ENCODE measurements at regions not wholly inside any gene's neighbourhood (a gene's known extent, or its start where the extent isn't known, plus 50 kb on each side); places are given as distances from the start of the nearest gene placed in this dataset.

GRCh38 chrX:118167361-118167760, 50.8 kb upstream of the KLHL13 start:
- no peaks in the 10 kb centered on the region for H3K9me3 ChIP-seq (replicated peaks)
- no peaks in the 10 kb centered on the region for H3K27me3 ChIP-seq
- H3K36me3 ChIP-seq, result no peaks in the 10 kb centered on the region
- no peaks in the 10 kb centered on the region for H3K4me1 ChIP-seq
- DNase-seq, result no peak
- no peak overlapping the region for H3K27ac ChIP-seq
- no peak overlapping the region for H3K4me3 ChIP-seq

- Histone ChIP-seq H3K36me3 (no peaks in the 10 kb centered on the region), H3K27ac (no peak overlapping the region), H3K4me3 (no peak overlapping the region), H3K9me3 (replicated peaks) (no peaks in the 10 kb centered on the region), H3K27me3 (no peaks in the 10 kb centered on the region), H3K4me1 (no peaks in the 10 kb centered on the region)
- DNase-seq, result no peak
Observed at GRCh38 chrX:118171356-118171755, 54.7 kb upstream of the KLHL13 start.

GRCh38 chrX:118174516-118175098, 58.0 kb upstream of the KLHL13 start:
- no peak overlapping the region for H3K27ac ChIP-seq
- no peaks in the 10 kb centered on the region for H3K9me3 ChIP-seq (replicated peaks)
- H3K4me3 ChIP-seq, result no peak overlapping the region
- H3K4me1 ChIP-seq, result no peaks in the 10 kb centered on the region
- H3K27me3 ChIP-seq, result no peaks in the 10 kb centered on the region
- H3K36me3 ChIP-seq, result no peaks in the 10 kb centered on the region
- DNase-seq, result no peak

- no peak for DNase-seq
- Histone ChIP-seq H3K27ac (no peak overlapping the region), H3K27me3 (no peaks in the 10 kb centered on the region), H3K36me3 (no peaks in the 10 kb centered on the region), H3K4me1 (no peaks in the 10 kb centered on the region), H3K9me3 (replicated peaks) (no peaks in the 10 kb centered on the region), H3K4me3 (no peak overlapping the region)
Observed at GRCh38 chrX:118177708-118178107, 61.1 kb upstream of the KLHL13 start.

GRCh38 chrX:118178450-118178849, 61.8 kb upstream of the KLHL13 start:
- Histone ChIP-seq H3K27ac (no peak overlapping the region), H3K4me1 (no peaks in the 10 kb centered on the region), H3K27me3 (no peaks in the 10 kb centered on the region), H3K9me3 (replicated peaks) (no peaks in the 10 kb centered on the region), H3K4me3 (no peak overlapping the region), H3K36me3 (no peaks in the 10 kb centered on the region)
- no peak for DNase-seq

GRCh38 chrX:118179161-118179560, 62.6 kb upstream of the KLHL13 start:
- no peak for DNase-seq

GRCh38 chrX:118179718-118180117, 63.1 kb upstream of the KLHL13 start:
- Histone ChIP-seq H3K9me3 (replicated peaks) (no peaks in the 10 kb centered on the region), H3K4me3 (no peak overlapping the region), H3K27ac (no peak overlapping the region), H3K36me3 (no peaks in the 10 kb centered on the region), H3K4me1 (no peaks in the 10 kb centered on the region), H3K27me3 (no peaks in the 10 kb centered on the region)
- DNase-seq, result peak in 1 of 2 experiments; percentile 9

More at GRCh38 chrX:118179161-118179560, 62.6 kb upstream of the KLHL13 start:
- H3K36me3 ChIP-seq, result no peaks in the 10 kb centered on the region
- no peak overlapping the region for H3K27ac ChIP-seq
- H3K4me1 ChIP-seq, result no peaks in the 10 kb centered on the region
- no peaks in the 10 kb centered on the region for H3K9me3 ChIP-seq (replicated peaks)
- H3K4me3 ChIP-seq, result no peak overlapping the region
- H3K27me3 ChIP-seq, result no peaks in the 10 kb centered on the region

GRCh38 chrX:118181030-118181429, 64.4 kb upstream of the KLHL13 start:
- Histone ChIP-seq H3K4me3 (no peak overlapping the region), H3K27ac (no peak overlapping the region), H3K4me1 (no peaks in the 10 kb centered on the region), H3K36me3 (no peaks in the 10 kb centered on the region), H3K27me3 (no peaks in the 10 kb centered on the region), H3K9me3 (replicated peaks) (no peaks in the 10 kb centered on the region)
- DNase-seq, result no peak

GRCh38 chrX:118182025-118182424, 65.4 kb upstream of the KLHL13 start:
- Histone ChIP-seq H3K36me3 (no peaks in the 10 kb centered on the region), H3K4me3 (no peak overlapping the region), H3K27ac (no peak overlapping the region), H3K4me1 (no peaks in the 10 kb centered on the region), H3K9me3 (replicated peaks) (no peaks in the 10 kb centered on the region), H3K27me3 (no peaks in the 10 kb centered on the region)
- no peak for DNase-seq

- Histone ChIP-seq H3K36me3 (no peaks in the 10 kb centered on the region), H3K4me1 (no peaks in the 10 kb centered on the region), H3K27me3 (no peaks in the 10 kb centered on the region), H3K4me3 (no peak overlapping the region), H3K9me3 (replicated peaks) (no peaks in the 10 kb centered on the region), H3K27ac (no peak overlapping the region)
- DNase-seq, result no peak
Observed at GRCh38 chrX:118182681-118183080, 66.1 kb upstream of the KLHL13 start.

GRCh38 chrX:118183606-118184005, 67.0 kb upstream of the KLHL13 start:
- Histone ChIP-seq H3K9me3 (replicated peaks) (no peaks in the 10 kb centered on the region), H3K36me3 (no peaks in the 10 kb centered on the region), H3K27ac (no peak overlapping the region), H3K27me3 (no peaks in the 10 kb centered on the region), H3K4me3 (no peak overlapping the region), H3K4me1 (no peaks in the 10 kb centered on the region)
- peak in 1 of 2 experiments; percentile 19 for DNase-seq

GRCh38 chrX:118187100-118187499, 70.5 kb upstream of the KLHL13 start:
- no peak overlapping the region for H3K27ac ChIP-seq
- H3K9me3 ChIP-seq (replicated peaks), result no peaks in the 10 kb centered on the region

GRCh38 chrX:118189000-118189399, 72.4 kb upstream of the KLHL13 start:
- H3K36me3 ChIP-seq, result no peaks in the 10 kb centered on the region
- peak overlapping the region; percentile 53 for H3K27ac ChIP-seq
- peaks cover 11% of the 10 kb centered on the region for H3K4me1 ChIP-seq
- DNase-seq, result peak; percentile 6 to 30
- H3K27me3 ChIP-seq, result no peaks in the 10 kb centered on the region
- H3K9me3 ChIP-seq (replicated peaks), result no peaks in the 10 kb centered on the region
- no peak overlapping the region for H3K4me3 ChIP-seq

More at GRCh38 chrX:118187100-118187499, 70.5 kb upstream of the KLHL13 start:
- no peak for DNase-seq
- Histone ChIP-seq H3K4me3 (no peak overlapping the region), H3K4me1 (peaks cover 11% of the 10 kb centered on the region), H3K27me3 (no peaks in the 10 kb centered on the region), H3K36me3 (no peaks in the 10 kb centered on the region)

- Histone ChIP-seq H3K9me3 (replicated peaks) (no peaks in the 10 kb centered on the region), H3K27me3 (no peaks in the 10 kb centered on the region), H3K36me3 (no peaks in the 10 kb centered on the region), H3K4me3 (no peak overlapping the region), H3K4me1 (peaks cover 11% of the 10 kb centered on the region), H3K27ac (peak overlapping the region; percentile 53)
- peak; percentile 79 to 89 for DNase-seq
Observed at GRCh38 chrX:118189628-118190027, 73.0 kb upstream of the KLHL13 start.

- Histone ChIP-seq H3K4me1 (no peaks in the 10 kb centered on the region), H3K4me3 (no peak overlapping the region), H3K9me3 (replicated peaks) (no peaks in the 10 kb centered on the region), H3K27me3 (no peaks in the 10 kb centered on the region), H3K27ac (no peak overlapping the region), H3K36me3 (no peaks in the 10 kb centered on the region)
- DNase-seq, result no peak
Observed at GRCh38 chrX:118197730-118198129, 81.1 kb upstream of the KLHL13 start.

GRCh38 chrX:118198577-118198976, 82.0 kb upstream of the KLHL13 start:
- H3K36me3 ChIP-seq, result no peaks in the 10 kb centered on the region
- H3K4me1 ChIP-seq, result no peaks in the 10 kb centered on the region
- no peak overlapping the region for H3K27ac ChIP-seq
- DNase-seq, result no peak
- H3K9me3 ChIP-seq (replicated peaks), result no peaks in the 10 kb centered on the region
- no peak overlapping the region for H3K4me3 ChIP-seq
- no peaks in the 10 kb centered on the region for H3K27me3 ChIP-seq
